ENCODE measurements at regions not wholly inside any gene's neighbourhood (a gene's known extent, or its start where the extent isn't known, plus 50 kb on each side); places are given as distances from the start of the nearest gene placed in this dataset.

- TF ChIP-seq POLR3G (IDR thresholded peaks at IDR 0.05; ENCODE audit: extremely low read depth, insufficient read length, insufficient replicate concordance) (no peak), ZBED1 (IDR thresholded peaks at IDR 0.05) (no peak), RFX5 (IDR thresholded peaks at IDR 0.05; ENCODE audit: low read depth, low read length) (no peak)
These were observed 77.6 kb upstream of the A1CF start (continued) for GRCh38 chr10:50963063-50963462.

GRCh38 chr10:50968386-50969091 is 83.1 kb upstream of the A1CF start:
- intact Hi-C loops (cut with micrococcal nuclease) (no loop called here), in situ Hi-C loops (cut with MboI) (no loop called here)
- Histone ChIP-seq H3K4me2 (ENCODE audit: insufficient read depth, low read length) (no peak overlapping the region), H2AFZ (ENCODE audit: low read depth, low read length) (no peak overlapping the region), H3K27me3 (ENCODE audit: control insufficient read depth in 2 of 2, insufficient read depth in 2 of 2, low read length in 2 of 2) (no peaks in the 10 kb centered on the region), H3K9me3 (replicated peaks; ENCODE audit: control insufficient read depth, insufficient read depth, low read depth, low read length) (no peaks in the 10 kb centered on the region), H3K36me3 (ENCODE audit: control insufficient read depth, insufficient read depth, low read length) (no peaks in the 10 kb centered on the region), H3K9ac (ENCODE audit: insufficient read depth in 1 of 2, low read depth in 2 of 2, low read length in 2 of 2) (no peak overlapping the region), H3K4me1 (replicated peaks in 1 of 2; ENCODE audit: control insufficient read depth in 2 of 2, insufficient read depth in 2 of 2, low read length in 2 of 2) (no peaks in the 10 kb centered on the region), H3K27ac (ENCODE audit: extremely low read depth, low read depth, low read length) (no peak overlapping the region), H3K79me2 (ENCODE audit: control insufficient read depth, insufficient read depth, low read length) (no peaks in the 10 kb centered on the region), H3K9me1 (ENCODE audit: control insufficient read depth, insufficient read depth, low read length) (no peaks in the 10 kb centered on the region), H3K4me3 (no peak overlapping the region), H4K20me1 (replicated peaks; ENCODE audit: control insufficient read depth, insufficient read depth, low read length) (no peaks in the 10 kb centered on the region)
- FAIRE-seq (no peak), ATAC-seq (no peak), DNase-seq (ENCODE audit: extremely low read depth in 1 of 4, low spot score in 3 of 4) (no peak)
- WGBS (ENCODE audit: insufficient coverage, low coverage, missing lambda C conversion rate), result 0% methylated on average over 4 of the region's 4 CpGs
- no TSS peak for BruUV-seq (replicated peaks)
- ChIA-PET POLR2A (interaction anchor here (0.6 to 0.7 kb wide), 2 partner anchors 25 to 109 kb away, joined by 3 read pairs; no protein-coding TSS in a partner anchor), CTCF (ENCODE audit: low intra/inter-chr PET ratio) (no interaction called here)
- no peak for TF ChIP-seq RHOXF2B (CRISPR knock-in tag; conservative IDR thresholded peaks at IDR 0.05)
- no peak for TF ChIP-seq EHMT2 (IDR thresholded peaks at IDR 0.05)
- no peak for TF ChIP-seq NFRKB (IDR thresholded peaks at IDR 0.05; ENCODE audit: low read depth)
- no peak for TF ChIP-seq ZNF408 (CRISPR knock-in tag; IDR thresholded peaks at IDR 0.05; ENCODE audit: low read depth)
- no peak for TF ChIP-seq ZBTB34 (CRISPR knock-in tag; IDR thresholded peaks at IDR 0.05)
- TF ChIP-seq NCOA4 (IDR thresholded peaks at IDR 0.05; ENCODE audit: partially characterized antibody), result no peak
- TF ChIP-seq PPARD (CRISPR knock-in tag; IDR thresholded peaks at IDR 0.05), result no peak
- no peak for TF ChIP-seq ZNF507 (tag; conservative IDR thresholded peaks at IDR 0.05)
- no peak for TF ChIP-seq ZNF655 (CRISPR knock-in tag; IDR thresholded peaks at IDR 0.05)
- no peak for TF ChIP-seq ZNF785 (CRISPR knock-in tag; IDR thresholded peaks at IDR 0.05)
